Retinal pigment epithelial cell (primary cell): ENCODE measurements at regions not wholly inside any gene's neighbourhood (a gene's known extent, or its start where the extent isn't known, plus 50 kb on each side); places are given as distances from the start of the nearest gene placed in this dataset.

Experiments used
- DNase-seq: peaks from one replicate; pipeline ENCODE4 v3.0.0-alpha.2; 2010; ENCODE audit warnings: low read depth
- H3K4me3 ChIP-seq: 2 replicates; pipeline ENCODE4 v1.5.1; 2011; ENCODE audit warnings: mild to moderate bottlenecking, low read length, control low read depth, moderate library complexity
- TF ChIP-seq, protein P1 (sequence below): conservative IDR thresholded peaks from 2 replicates; pipeline ENCODE4 v1.5.1; 2011; ENCODE audit warnings: low read depth, low read length, control low read depth, inconsistent platforms

DNA sequence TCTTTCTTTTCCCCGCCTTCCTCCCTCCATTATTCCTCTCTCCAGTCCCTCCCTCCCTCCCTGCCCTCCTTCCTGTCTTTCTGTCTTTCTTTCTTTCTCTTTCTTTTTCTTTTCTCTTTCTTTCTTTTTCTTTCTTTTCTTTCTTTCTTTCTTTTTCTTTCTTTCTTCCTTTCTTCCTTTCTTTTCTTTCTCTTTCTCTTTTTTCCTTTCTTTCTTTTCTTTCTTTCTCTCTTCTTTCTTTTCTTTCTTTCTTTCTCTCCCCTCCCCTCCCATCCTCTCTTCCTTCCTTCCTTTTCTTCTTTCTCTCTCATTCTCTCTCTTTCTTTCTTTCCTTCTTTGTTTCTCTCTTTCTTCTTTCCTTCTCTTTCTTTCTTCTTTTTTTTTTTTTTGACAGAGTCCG lies 402.2 kb upstream of the PLXNA2 start:
- TF ChIP-seq, protein P1, sequence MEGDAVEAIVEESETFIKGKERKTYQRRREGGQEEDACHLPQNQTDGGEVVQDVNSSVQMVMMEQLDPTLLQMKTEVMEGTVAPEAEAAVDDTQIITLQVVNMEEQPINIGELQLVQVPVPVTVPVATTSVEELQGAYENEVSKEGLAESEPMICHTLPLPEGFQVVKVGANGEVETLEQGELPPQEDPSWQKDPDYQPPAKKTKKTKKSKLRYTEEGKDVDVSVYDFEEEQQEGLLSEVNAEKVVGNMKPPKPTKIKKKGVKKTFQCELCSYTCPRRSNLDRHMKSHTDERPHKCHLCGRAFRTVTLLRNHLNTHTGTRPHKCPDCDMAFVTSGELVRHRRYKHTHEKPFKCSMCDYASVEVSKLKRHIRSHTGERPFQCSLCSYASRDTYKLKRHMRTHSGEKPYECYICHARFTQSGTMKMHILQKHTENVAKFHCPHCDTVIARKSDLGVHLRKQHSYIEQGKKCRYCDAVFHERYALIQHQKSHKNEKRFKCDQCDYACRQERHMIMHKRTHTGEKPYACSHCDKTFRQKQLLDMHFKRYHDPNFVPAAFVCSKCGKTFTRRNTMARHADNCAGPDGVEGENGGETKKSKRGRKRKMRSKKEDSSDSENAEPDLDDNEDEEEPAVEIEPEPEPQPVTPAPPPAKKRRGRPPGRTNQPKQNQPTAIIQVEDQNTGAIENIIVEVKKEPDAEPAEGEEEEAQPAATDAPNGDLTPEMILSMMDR: no peak
- no peak for DNase-seq
- no peak overlapping the region for H3K4me3 ChIP-seq

DNA sequence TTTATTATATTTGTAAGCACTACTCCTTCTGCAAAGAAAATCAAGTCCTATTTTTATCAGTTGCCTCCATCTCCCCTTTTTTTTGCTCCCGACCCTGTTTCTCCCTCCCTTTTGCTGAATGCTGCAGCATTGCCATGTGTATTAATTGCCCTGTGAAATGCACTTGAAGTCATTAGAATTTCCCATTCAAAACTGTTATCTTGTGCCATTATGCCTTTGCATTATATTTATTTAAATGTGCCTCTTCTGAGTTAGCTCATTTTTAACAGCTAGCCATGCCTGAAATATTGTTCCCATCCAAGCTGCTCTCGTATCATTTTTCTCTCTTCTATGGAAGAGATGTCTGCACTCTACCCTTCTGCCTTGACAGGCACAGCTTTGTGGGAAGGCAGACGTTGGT lies 404.0 kb upstream of the PLXNA2 start:
- H3K4me3 ChIP-seq: no peak overlapping the region

DNA sequence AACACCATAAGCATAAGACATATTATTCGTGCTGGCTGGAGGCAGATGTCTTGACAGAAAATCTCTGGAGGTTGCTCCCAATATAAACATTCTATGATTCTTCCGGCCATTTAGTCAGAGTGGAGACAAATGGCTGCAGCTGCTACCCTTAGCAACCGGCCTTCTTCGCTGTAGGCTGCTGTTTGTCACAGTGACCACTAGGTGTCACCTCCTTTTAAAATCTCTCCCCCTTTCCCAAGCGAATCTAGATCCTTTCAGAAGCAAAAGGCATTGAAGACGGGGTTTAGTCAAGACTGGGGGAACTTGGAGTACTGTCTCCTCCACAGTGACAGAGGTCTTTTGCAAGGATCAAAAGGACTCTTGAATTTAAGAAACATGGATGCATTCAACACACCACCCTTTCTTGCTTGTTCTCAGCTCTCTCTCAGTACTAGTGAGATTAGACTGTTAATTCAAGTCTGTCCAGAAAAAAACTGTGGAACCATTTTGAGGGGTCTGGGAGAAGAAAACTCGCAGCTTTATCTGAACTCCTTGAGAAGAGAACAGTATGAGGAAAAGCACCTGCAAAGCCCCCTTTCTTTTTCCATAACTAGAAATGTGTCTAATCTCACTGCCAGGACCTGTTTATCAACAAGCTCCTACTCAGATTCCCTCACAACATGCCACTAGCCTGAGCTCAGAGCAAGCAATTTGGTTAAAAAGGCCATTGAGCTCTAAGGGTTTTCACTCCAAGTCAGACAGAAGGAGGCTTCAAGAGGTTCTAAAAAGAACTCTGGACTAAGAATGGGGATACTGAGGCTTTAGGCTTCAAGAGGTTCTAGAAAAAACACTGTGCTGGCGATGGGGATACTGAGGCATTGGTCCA lies 408.3 kb upstream of the PLXNA2 start:
- TF ChIP-seq, protein P1: peak; percentile 90
- H3K4me3 ChIP-seq: no peak overlapping the region
- DNase-seq: peak; percentile 10

More for the DNA sequence above, 404.0 kb upstream of the PLXNA2 start:
- no peak for DNase-seq
- TF ChIP-seq, protein P1: no peak

DNA sequence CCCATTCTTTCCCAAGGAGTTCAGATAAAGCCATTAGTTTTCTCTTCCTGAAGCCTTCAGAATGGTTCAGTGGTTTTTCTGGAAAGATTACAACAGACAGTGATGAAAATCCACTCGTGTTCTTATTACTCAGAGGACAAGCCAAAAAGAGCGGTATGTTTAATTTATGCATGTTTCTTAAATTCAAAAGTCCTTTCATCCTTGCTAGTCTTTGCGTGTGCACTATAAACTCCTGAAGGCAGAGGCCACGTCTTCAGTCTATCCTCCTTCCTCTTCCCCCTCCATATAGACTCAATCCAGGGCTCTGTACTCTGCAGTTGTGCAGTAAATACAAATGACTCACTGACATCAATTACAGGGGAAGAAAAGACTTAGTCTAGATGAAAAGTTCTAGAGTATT lies 409.2 kb upstream of the PLXNA2 start:
- H3K4me3 ChIP-seq: no peak overlapping the region
- no peak for DNase-seq
- TF ChIP-seq, protein P1: no peak

DNA sequence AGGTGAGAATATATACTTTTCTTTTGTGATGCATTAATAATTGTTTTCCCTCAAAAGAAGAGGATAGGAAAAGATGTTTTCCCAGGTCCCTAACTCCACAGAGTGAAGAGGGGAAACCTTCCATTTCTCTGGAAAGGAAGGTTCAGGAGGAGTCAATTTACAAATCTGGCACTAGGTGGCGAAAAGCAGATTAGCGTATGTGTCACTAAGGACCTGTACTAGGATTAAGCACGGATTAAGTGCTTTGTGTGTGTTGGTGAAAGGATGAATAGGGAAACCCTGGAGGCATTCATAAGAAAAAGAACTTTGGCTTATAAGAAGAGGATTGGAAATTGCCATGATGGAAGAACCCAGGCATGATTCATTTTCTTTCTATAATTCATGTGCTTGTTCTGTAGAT lies 410.1 kb upstream of the PLXNA2 start:
- TF ChIP-seq, protein P1: peak; percentile 69
- DNase-seq: peak; percentile 27
- no peak overlapping the region for H3K4me3 ChIP-seq

DNA sequence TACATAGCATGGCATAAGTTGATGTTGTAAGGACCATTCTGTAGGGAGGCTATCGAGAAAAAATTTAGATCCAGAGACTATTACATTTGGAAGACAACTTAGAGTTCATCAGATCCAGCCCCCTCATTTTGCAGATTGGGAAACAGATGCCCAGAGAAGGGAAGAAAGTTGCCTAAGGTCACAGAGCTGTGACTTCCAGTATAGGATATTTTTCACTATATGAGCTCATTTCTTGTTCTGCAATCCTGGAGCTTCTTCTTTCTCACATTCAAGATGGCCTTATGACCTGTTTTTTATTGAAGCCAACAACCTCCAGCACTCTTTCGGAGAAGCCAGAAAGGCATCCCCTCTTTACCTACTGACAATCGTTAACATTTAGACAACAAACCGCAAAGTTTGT lies 421.8 kb upstream of the PLXNA2 start:
- TF ChIP-seq, protein P1: no peak
- no peak for DNase-seq

DNA sequence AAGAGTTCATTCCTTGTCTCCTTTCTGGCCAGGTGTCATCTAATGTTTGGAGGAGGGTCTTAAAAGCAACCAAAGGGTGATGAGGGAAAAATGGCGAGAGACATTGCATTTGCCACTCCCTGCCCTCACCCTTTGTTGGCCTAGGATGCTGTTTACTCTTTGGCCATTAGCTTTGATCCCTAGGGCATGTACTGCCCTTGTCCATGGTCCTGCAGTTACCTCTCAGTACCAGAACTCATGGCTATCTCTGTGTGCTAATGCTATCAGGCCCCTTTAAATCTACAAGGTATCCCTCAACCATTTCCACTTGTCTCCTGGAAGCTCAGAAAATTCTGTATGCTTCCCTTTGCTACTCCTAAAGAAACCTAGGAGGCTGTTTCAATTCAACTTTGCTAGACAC lies 424.8 kb upstream of the PLXNA2 start:
- TF ChIP-seq, protein P1: no peak
- H3K4me3 ChIP-seq: no peak overlapping the region
- DNase-seq: no peak

More for the DNA sequence above, 421.8 kb upstream of the PLXNA2 start:
- no peak overlapping the region for H3K4me3 ChIP-seq
